NCI-H187 treated with DMSO at 0.1 percent for 48 hours (cell line): ENCODE measurements at regions not wholly inside any gene's neighbourhood (a gene's known extent, or its start where the extent isn't known, plus 50 kb on each side); places are given as distances from the start of the nearest gene placed in this dataset.

Experiments used
- DNase-seq: peaks from one replicate; lab custom pipeline; 2025; lab: John Stamatoyannopoulos, UW

DNA sequence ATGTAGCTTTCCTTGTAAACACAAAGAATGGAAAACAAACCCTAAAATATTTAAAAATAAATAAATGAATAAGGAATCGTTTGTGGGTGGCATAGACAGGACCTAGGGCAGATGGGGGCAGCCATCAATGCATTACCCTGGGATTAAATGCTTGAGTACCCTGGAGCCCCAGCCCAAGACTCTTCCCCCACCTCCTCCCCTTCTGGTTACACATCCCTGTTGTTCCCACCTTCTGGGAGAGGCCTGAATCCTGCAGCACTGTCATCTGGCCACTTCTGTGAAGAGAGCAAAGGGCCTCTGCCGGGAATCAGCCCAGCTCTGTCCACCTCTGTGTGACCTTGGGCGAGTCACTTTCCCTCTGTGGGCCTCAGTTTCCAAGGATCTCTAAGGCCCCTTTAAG lies 61.6 kb upstream of the COL13A1 start:
- DNase-seq, result no peak

DNA sequence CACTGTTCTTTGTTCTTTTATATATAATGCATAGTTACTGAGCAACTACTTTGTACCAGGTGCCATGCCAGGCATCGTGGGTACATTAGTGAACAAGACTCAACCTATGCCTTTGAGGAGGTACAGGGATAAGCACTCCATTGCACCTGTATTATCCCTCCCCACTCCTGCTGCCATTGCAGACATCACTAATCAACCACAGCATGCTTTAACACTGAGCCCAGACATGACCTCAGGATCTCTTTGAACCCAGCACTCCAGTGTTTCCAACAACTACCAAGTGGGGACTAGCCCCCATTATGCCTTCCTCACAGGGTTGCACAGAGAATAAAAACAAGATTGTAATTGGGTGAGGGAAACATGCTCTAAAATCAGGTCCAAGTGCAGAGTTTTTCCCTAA lies 60.5 kb upstream of the COL13A1 start:
- no peak for DNase-seq

DNA sequence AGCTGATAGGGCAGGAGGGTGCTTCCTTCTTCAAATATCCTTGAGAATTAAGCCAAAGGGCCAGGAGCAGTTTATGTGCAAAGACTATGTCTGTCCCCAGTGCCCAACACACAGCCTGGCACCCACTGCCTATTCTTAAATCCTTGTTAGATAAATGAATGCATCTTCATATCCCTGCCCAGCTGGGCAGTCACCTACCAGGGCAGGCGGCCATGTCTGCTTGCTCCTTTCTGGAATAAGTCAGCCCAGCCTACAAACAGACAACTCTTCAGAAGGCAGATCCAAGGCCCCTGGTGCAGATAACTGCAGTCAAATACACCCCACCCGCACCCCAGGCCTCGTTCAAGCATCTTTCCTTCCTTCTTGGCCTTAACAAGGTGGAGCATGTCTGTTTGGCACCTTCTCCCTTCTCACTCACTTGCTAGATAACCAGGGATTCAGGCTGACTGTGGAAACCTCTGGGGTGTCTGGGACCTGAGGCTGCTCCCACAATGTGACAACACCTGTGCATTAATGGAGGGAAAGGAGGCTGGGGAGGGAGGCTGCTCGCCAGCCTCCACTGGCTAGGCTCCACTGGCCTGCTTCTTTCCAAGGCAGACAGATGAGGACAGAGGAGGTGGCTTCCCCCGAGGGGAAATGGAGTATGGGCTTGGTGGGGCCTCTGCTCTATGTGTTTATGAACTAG lies 59.9 kb upstream of the COL13A1 start:
- no peak for DNase-seq

DNA sequence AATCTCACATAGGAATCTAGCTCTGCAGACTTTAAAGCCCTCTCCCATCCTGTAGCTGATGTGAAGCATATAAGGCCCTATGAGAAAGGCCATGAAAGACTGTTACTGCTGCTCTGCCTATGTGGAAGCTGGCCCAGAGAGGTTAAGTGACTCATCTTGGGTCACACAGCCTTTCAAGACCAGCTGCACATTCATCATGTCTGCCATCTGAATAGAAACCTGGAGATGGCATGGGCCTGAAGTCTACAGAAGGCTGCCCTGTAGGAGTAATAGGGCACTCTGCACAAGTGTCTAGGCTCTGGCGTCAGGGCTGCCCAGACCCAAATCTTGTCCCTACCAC lies 59.4 kb upstream of the COL13A1 start:
- no peak for DNase-seq

DNA sequence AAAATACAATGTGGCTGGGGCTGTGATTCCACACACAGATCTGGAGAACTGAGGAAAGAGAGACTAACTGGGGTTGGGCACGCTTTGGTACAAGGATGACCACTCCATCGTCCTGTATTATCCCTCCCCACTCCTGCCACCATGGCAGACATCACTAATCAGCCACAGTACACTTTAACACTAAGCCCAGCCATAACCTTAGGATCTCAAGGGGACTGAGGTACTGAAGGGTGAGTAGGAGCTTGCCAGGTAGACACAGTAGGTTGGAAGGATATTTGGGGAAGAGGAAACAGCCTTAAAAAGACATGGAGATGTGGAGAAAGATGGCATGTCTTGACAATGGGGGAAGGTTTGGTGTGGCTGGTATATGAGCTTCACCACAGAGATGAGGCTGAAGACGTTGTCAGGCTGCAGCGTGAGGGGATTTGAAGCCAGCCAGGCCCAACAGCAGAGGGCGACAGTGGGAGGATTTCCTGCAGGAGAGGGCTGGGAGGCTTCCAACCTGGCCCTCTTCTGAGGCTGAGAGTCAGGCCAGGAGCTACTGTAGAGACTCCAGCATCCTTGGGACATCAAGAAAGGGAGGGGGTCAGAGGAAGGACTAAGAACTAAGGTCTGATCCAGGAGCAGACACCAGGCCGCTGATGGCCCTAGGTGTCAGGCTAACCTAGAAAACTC lies 58.6 kb upstream of the COL13A1 start:
- no peak for DNase-seq

DNA sequence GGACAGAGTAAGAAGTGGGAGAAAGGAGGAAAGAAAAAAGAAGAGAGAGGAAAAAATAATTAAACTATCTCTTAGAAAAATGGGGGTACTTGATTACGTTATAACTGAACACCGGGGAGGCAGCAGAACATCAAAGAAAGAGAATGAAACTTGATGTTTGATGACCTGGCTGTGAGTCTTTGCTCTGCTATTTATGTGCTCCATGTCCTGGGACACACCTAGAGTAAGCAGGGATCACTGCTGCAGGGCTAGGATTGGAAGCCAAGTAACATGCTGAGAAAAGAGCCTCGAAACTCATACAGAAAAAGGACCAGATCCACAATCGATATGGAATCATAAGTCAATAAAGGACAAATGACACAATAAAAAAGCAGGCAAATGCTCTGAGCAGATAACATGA lies 56.7 kb upstream of the COL13A1 start:
- DNase-seq, result no peak

DNA sequence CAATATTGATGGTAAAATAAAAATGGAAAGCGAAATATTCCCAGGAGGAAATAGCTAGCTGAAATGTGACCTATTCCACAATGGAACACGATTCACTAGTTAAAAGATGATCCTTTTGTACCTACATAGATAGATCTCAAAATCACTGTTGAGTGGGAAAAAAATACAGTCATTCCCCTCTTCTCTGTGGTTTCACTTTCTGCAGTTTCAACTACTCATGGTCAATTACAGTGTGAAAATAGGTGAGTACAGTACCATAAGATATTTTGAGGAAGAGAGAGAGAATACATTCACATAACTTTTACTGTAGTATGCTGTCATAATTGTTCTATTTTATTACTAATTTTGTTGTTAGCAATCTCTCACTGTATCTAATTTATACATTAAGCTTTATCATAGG lies 56.0 kb upstream of the COL13A1 start:
- DNase-seq, result no peak

DNA sequence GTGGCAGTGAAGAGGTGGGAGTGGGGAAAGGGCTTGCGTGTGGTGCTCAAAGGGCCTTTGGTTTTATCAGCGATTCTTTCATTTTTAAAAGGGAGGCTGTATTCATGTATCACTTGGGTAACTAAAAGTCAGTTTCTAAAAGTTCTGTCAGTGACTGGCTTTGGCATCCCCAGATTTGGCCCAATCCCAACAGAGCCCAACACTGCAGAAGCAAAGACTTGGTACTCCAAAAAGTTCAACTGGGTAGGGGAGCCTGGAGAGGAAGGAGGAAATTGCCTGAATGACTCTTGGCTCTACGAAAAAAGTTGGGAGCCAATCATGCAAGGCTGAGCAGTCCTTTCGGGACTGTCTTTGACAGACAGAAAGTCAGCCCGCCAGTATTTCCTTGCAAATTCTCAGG lies 54.5 kb upstream of the COL13A1 start:
- no peak for DNase-seq

DNA sequence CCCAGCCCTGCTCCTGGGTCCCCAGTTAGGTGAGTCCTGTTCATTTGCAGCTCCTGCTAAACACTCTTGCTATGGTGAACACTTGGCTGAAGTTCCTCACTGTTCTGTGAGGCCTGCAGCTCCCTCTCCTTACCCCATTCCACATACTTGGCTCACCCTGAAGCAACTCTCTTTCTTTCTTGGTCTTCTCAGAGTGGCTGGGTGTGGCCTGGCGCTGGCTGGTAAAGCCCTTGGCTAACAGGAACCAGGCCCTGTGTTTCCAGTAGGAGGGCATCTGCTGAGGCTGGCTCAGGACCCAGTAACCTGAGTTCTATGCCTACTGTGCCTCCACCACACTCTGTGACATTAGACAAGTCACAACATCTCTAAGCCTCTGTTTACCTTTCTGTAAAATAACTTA lies 53.1 kb upstream of the COL13A1 start:
- DNase-seq, result no peak

DNA sequence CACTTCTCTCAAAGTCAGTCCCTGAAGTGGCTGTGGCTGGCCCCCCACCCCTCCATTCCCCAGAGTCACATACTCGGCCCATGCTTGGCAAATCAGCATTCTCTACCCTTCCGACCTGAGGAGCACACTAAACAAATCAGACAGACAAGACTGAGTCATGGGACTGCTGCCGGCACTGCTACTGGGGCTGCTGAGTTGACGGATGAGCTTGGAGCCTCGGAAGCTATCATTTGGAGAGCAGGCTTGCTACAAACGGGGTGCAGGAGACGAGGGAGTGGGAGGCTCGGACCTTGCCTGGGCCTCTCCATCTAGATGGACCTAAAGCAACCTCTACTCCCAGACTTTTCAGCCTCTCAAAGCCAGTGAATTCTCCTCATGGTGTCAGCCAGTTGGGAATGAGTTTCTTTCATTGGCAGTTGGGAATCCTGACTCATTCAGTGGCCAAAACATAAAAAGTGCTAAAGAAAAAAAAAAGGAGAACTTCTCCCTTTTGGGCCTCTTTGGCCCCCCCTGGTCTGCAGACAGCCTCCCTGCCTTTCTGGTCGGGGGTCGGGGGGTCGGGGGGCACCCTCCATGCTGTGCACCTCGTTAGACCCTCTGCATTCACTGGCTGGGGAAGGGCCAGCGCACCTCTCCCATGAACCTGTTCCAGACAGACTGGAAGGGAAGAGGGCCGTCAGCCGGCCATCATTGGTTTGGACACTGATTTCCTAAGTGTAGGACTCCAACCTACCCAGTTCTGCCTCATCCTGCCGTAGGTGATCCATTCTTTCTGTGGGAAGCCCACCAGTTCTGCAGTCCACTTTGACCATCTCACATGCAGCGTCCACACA lies 52.3 kb upstream of the COL13A1 start:
- DNase-seq, result no peak

DNA sequence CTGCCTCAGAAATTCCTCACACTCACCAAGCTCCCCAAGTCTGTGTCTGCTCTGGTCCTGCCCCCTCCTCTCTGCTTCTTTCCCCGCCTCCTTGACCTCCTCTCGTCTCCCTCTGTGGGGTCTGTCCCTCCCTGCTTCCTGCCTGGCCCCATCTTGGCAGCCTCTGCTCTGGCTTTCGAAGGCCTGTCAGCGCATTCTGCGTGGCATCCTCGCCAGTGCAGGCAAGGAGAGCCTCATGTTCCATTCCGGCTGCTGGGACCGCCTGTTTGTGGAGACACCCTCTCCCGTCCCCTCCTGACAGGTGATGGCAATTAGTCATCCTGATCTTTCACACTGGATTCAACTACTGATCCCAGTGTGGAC lies 51.7 kb upstream of the COL13A1 start:
- no peak for DNase-seq

DNA sequence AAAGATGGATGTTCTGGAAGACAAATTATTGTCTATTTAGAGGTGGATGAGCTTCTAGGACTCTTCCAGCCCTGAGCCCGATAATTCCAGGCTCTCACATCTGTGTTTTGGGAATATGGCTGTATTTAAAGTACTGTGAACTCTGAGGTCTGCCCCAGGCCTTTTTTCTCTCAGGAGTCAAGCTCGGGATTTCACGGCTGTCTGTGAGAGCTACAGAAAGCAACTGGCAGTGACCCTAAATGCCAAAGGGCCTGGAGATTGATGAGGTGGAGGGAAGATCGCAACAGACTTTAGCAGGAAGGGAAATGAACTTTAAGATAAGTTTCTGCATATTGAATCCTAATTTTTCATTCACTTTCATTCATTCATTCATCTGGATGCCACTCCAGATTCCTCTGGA lies 51.0 kb upstream of the COL13A1 start:
- DNase-seq, result no peak

DNA sequence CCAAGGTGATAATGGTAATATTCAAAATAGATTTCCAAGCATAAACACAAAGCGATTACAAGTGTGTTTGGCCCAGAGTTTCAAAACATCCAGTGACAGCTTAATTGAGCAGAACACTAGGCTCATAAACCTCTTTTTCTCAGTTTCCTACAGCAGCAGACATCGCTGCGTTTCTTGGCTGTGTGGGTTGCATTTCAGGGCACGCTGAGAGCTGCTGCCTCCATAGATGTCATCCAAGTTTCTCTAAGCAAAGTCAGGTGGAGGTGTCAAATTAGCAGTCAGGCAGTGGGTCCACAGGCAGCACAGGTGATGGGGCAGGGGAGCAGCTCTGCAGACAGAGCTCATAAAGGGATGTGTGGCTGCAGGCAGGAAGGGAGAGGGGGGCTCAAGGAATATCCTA lies 50.5 kb upstream of the COL13A1 start:
- DNase-seq, result no peak
